H9 (cell line): ENCODE measurements at regions not wholly inside any gene's neighbourhood (a gene's known extent, or its start where the extent isn't known, plus 50 kb on each side); places are given as distances from the start of the nearest gene placed in this dataset.

ENCODE experiments used
- DNase-seq: peaks from one replicate; pipeline ENCODE4 v3.0.0-alpha.2; 2017
- H2AFZ ChIP-seq: one replicate; pipeline ENCODE4 v1.6.1; 2013; ENCODE audit warnings: mild to moderate bottlenecking, low read length, control low read depth, moderate library complexity
- H2AK5ac ChIP-seq: 2 replicates; pipeline ENCODE4 v1.6.1; 2013; ENCODE audit warnings: low read length, control low read depth, mixed read lengths; ENCODE audit not compliant: insufficient read length
- H2BK120ac ChIP-seq: one replicate; pipeline ENCODE4 v1.6.1; 2013; ENCODE audit warnings: low read depth, mild to moderate bottlenecking, low read length, control low read depth, inconsistent platforms; ENCODE audit not compliant: poor library complexity, severe bottlenecking
- H2BK12ac ChIP-seq: 2 replicates; pipeline ENCODE4 v1.6.1; 2013; ENCODE audit warnings: low read length, control low read depth, mixed read lengths, low read depth; ENCODE audit not compliant: insufficient read length
- H2BK15ac ChIP-seq: 2 replicates; pipeline ENCODE4 v1.6.1; 2013; ENCODE audit warnings: low read depth, low read length, control low read depth
- H2BK20ac ChIP-seq: one replicate; pipeline ENCODE4 v1.6.1; 2013; ENCODE audit warnings: low read depth, mild to moderate bottlenecking, low read length, control low read depth, inconsistent platforms; ENCODE audit not compliant: poor library complexity, severe bottlenecking
- H2BK5ac ChIP-seq: 2 replicates; pipeline ENCODE4 v1.6.1; 2013; ENCODE audit warnings: low read length, control low read depth, mixed read lengths; ENCODE audit not compliant: insufficient read length
- H3K14ac ChIP-seq: 2 replicates; pipeline ENCODE4 v1.6.1; 2013; ENCODE audit warnings: low read length, control low read depth; ENCODE audit not compliant: insufficient read depth
- H3K18ac ChIP-seq: 2 replicates; pipeline ENCODE4 v1.6.1; 2013; ENCODE audit warnings: low read depth, mild to moderate bottlenecking, mixed read lengths, low read length, control low read depth; ENCODE audit not compliant: insufficient read length
- H3K23ac ChIP-seq: 2 replicates; pipeline ENCODE4 v1.6.1; 2013; ENCODE audit warnings: low read length, control low read depth, mixed read lengths, low read depth; ENCODE audit not compliant: insufficient read length
- H3K23me2 ChIP-seq: 2 replicates; pipeline ENCODE4 v1.6.1; 2013; ENCODE audit warnings: low read depth, mild to moderate bottlenecking, mixed read lengths, low read length, control low read depth; ENCODE audit not compliant: insufficient read length, poor library complexity, severe bottlenecking
- H3K27ac ChIP-seq: 2 replicates; pipeline ENCODE4 v1.5.1; 2013; ENCODE audit warnings: low read length, control low read depth, mixed read lengths, low read depth; ENCODE audit not compliant: insufficient read length
- H3K27me3 ChIP-seq: 2 replicates; pipeline ENCODE4 v1.6.1; 2013; ENCODE audit warnings: low read length, control low read depth, inconsistent platforms; ENCODE audit not compliant: insufficient read depth
- H3K4ac ChIP-seq: 2 replicates; pipeline ENCODE4 v1.6.1; 2013; ENCODE audit warnings: low read depth, mild to moderate bottlenecking, control low read depth, inconsistent platforms, low read length, moderate library complexity
- H3K4me1 ChIP-seq: 2 replicates; pipeline ENCODE4 v1.6.1; 2013; ENCODE audit warnings: low read length, control low read depth, inconsistent platforms; ENCODE audit not compliant: insufficient read depth
- H3K4me2 ChIP-seq: 2 replicates; pipeline ENCODE4 v1.6.1; 2013; ENCODE audit warnings: low read length, control low read depth, mixed read lengths; ENCODE audit not compliant: insufficient read length, insufficient read depth
- H3K56ac ChIP-seq: 2 replicates; pipeline ENCODE4 v1.6.1; 2013; ENCODE audit warnings: low read depth, mild to moderate bottlenecking, mixed read lengths, low read length, control low read depth; ENCODE audit not compliant: insufficient read length
- H3K79me1 ChIP-seq: 2 replicates; pipeline ENCODE4 v1.6.1; 2013; ENCODE audit warnings: low read depth, mild to moderate bottlenecking, moderate library complexity, low read length, control low read depth, inconsistent platforms; ENCODE audit not compliant: insufficient read depth, poor library complexity, severe bottlenecking
- H3K79me2 ChIP-seq: 2 replicates; pipeline ENCODE4 v1.6.1; 2013; ENCODE audit warnings: low read length, control low read depth, inconsistent platforms; ENCODE audit not compliant: insufficient read depth
- H3K9ac ChIP-seq: 2 replicates; pipeline ENCODE4 v1.6.1; 2013; ENCODE audit warnings: low read length, control low read depth, mixed read lengths; ENCODE audit not compliant: insufficient read length; ENCODE audit errors: extremely low read depth
- H3K9me3 ChIP-seq: one replicate; pipeline ENCODE4 v1.6.1; 2013; ENCODE audit warnings: low read depth, low read length, inconsistent platforms; ENCODE audit not compliant: control insufficient read depth
- H3T11ph ChIP-seq: one replicate; pipeline ENCODE4 v1.6.1; 2013; ENCODE audit warnings: mild to moderate bottlenecking, low read length, control low read depth, inconsistent platforms
- H4K20me1 ChIP-seq: one replicate; pipeline ENCODE4 v1.6.1; 2013; ENCODE audit not compliant: control insufficient read depth, insufficient read length, insufficient read depth
- H4K5ac ChIP-seq: 2 replicates; pipeline ENCODE4 v1.6.1; 2013; ENCODE audit warnings: low read depth, mild to moderate bottlenecking, mixed read lengths, low read length, control low read depth; ENCODE audit not compliant: insufficient read length
- H4K8ac ChIP-seq: replicated peaks from 2 replicates; pipeline ENCODE4 v1.6.1; 2013; ENCODE audit warnings: low read length, control low read depth, mixed read lengths, low read depth; ENCODE audit not compliant: insufficient read length
- H4K91ac ChIP-seq: 2 replicates; pipeline ENCODE4 v1.6.1; 2013; ENCODE audit warnings: low read depth, mild to moderate bottlenecking, moderate library complexity, mixed read lengths, low read length, control low read depth; ENCODE audit not compliant: insufficient read length
- H3K27ac Mint-ChIP-seq, 3 experiments: 2 replicates in 2 of 3; 3 replicates in 1 of 3; pipeline ENCODE4 v1.8.0; 2020 to 2021; ENCODE audit warnings: mixed read lengths in 3 of 3, mild to moderate bottlenecking in 1 of 3, moderate library complexity in 1 of 3
- H3K27me3 Mint-ChIP-seq: 2 replicates; pipeline ENCODE4 v1.8.0; 2021; ENCODE audit warnings: low read depth, mild to moderate bottlenecking, moderate library complexity, mixed read lengths
- H3K36me3 Mint-ChIP-seq, 3 experiments: 2 replicates in 2 of 3; 3 replicates in 1 of 3; pipeline ENCODE4 v1.8.0; 2020 to 2021; ENCODE audit warnings: low read depth in 3 of 3, mixed read lengths in 3 of 3; ENCODE audit not compliant: insufficient read depth in 1 of 3
- H3K4me1 Mint-ChIP-seq, 2 experiments: 2 replicates each; pipeline ENCODE4 v1.8.0; 2020; ENCODE audit warnings: mixed read lengths in 2 of 2
- H3K4me3 Mint-ChIP-seq, 2 experiments: 2 replicates in 1 of 2; 3 replicates in 1 of 2; pipeline ENCODE4 v1.8.0; 2020 to 2021; ENCODE audit warnings: mild to moderate bottlenecking in 2 of 2, mixed read lengths in 2 of 2, moderate library complexity in 1 of 2
- H3K9me3 Mint-ChIP-seq, 2 experiments: 2 replicates in 1 of 2; 3 replicates in 1 of 2; pipeline ENCODE4 v1.8.0; 2020; ENCODE audit warnings: mild to moderate bottlenecking in 2 of 2, mixed read lengths in 2 of 2, moderate library complexity in 1 of 2
- CTCF ChIP-seq: fragments of 200-600 bp; sonication (generic); conservative IDR thresholded peaks from 3 replicates; pipeline ENCODE4 v1.8.0; 2021; ENCODE audit warnings: antibody characterized with exemption, mild to moderate bottlenecking

GRCh38 chr2:44881856-44882255, 59.6 kb upstream of the SIX3 start:
- H3K4me3 Mint-ChIP-seq = no peak overlapping the region

More at GRCh38 chr2:44881856-44882255, 59.6 kb upstream of the SIX3 start:
- Mint-ChIP-seq H3K9me3 (no peaks in the 10 kb centered on the region), H3K4me1 (peaks cover 28 to 43% of the 10 kb centered on the region in 2 experiments), H3K36me3 (no peaks in the 10 kb centered on the region), H3K27ac (no peak overlapping the region), H3K27me3 (peaks cover 13% of the 10 kb centered on the region)
- Histone ChIP-seq H4K8ac (no peak overlapping the region), H3T11ph (no peak overlapping the region), H2BK15ac (no peak overlapping the region), H2BK12ac (no peak overlapping the region), H3K14ac (no peak overlapping the region), H3K23me2 (peaks cover 4% of the 10 kb centered on the region), H3K27me3 (no peaks in the 10 kb centered on the region; the same call in 1 of the 2 replicates), H3K4ac (no peak overlapping the region), H3K79me2 (no peaks in the 10 kb centered on the region), H3K4me1 (peaks cover 8% of the 10 kb centered on the region), H3K56ac (no peak overlapping the region), H4K91ac (no peak overlapping the region), H2BK20ac (no peak overlapping the region), H3K4me2 (no peak overlapping the region), H2BK120ac (no peak overlapping the region), H4K20me1 (no peaks in the 10 kb centered on the region), H3K27ac (no peak overlapping the region), H2BK5ac (no peak overlapping the region), H3K9ac (no peak overlapping the region), H2AFZ (no peak overlapping the region), H3K9me3 (no peaks in the 10 kb centered on the region), H2AK5ac (no peak overlapping the region), H4K5ac (no peak overlapping the region), H3K23ac (no peak overlapping the region), H3K79me1 (no peaks in the 10 kb centered on the region), H3K18ac (no peak overlapping the region)
- no peak for TF ChIP-seq CTCF
- DNase-seq = no peak
